ENCODE measurements at regions not wholly inside any gene's neighbourhood (a gene's known extent, or its start where the extent isn't known, plus 50 kb on each side); places are given as distances from the start of the nearest gene placed in this dataset.

- no peak for FAIRE-seq
Measured at GRCh38 chr3:162021206-162021605, 524.6 kb downstream of the OTOL1 start.

- FAIRE-seq: no peak
Measured at GRCh38 chr3:162022911-162023310, 526.3 kb downstream of the OTOL1 start.

- FAIRE-seq: no peak
Measured at GRCh38 chr3:162029736-162030135, 533.1 kb downstream of the OTOL1 start.

- no peak for FAIRE-seq
Measured at GRCh38 chr3:162034368-162034767, 537.8 kb downstream of the OTOL1 start.

GRCh38 chr3:162041622-162042021 lies 545.0 kb downstream of the OTOL1 start:
- FAIRE-seq: no peak

GRCh38 chr3:162052636-162053035 lies 556.0 kb downstream of the OTOL1 start:
- FAIRE-seq: no peak

GRCh38 chr3:162072656-162073164 lies 576.1 kb downstream of the OTOL1 start:
- no peak for FAIRE-seq

GRCh38 chr3:162073422-162073975 lies 576.9 kb downstream of the OTOL1 start:
- FAIRE-seq: no peak

GRCh38 chr3:162077108-162077507 lies 580.5 kb downstream of the OTOL1 start:
- no peak for FAIRE-seq

GRCh38 chr3:162082516-162082915 lies 585.9 kb downstream of the OTOL1 start:
- no peak for FAIRE-seq

- no peak for FAIRE-seq
Measured at GRCh38 chr3:162087361-162087760, 590.8 kb downstream of the OTOL1 start.

- FAIRE-seq: no peak
Measured at GRCh38 chr3:162092751-162093150, 596.1 kb downstream of the OTOL1 start.

- FAIRE-seq: no peak
Measured at GRCh38 chr3:162094301-162094700, 597.7 kb downstream of the OTOL1 start.

- FAIRE-seq: no peak
Measured at GRCh38 chr3:162096874-162097273, 600.3 kb downstream of the OTOL1 start.

GRCh38 chr3:162103808-162104207 lies 607.2 kb downstream of the OTOL1 start:
- no peak for FAIRE-seq

GRCh38 chr3:162111861-162112260 lies 615.3 kb downstream of the OTOL1 start:
- FAIRE-seq: no peak

GRCh38 chr3:162112719-162113118 lies 616.1 kb downstream of the OTOL1 start:
- FAIRE-seq: no peak

- FAIRE-seq: no peak
Measured at GRCh38 chr3:162117961-162118360, 621.4 kb downstream of the OTOL1 start.

GRCh38 chr3:162119651-162120050 lies 623.0 kb downstream of the OTOL1 start:
- no peak for FAIRE-seq

- no peak for FAIRE-seq
Measured at GRCh38 chr3:162122405-162122804, 625.8 kb downstream of the OTOL1 start.

- no peak for FAIRE-seq
Measured at GRCh38 chr3:162125790-162126189, 629.2 kb downstream of the OTOL1 start.

GRCh38 chr3:162130582-162130981 lies 634.0 kb downstream of the OTOL1 start:
- no peak for FAIRE-seq

GRCh38 chr3:162132981-162133380 lies 636.4 kb downstream of the OTOL1 start:
- FAIRE-seq: no peak

- no peak for FAIRE-seq
Measured at GRCh38 chr3:162134571-162134970, 638.0 kb downstream of the OTOL1 start.

- no peak for FAIRE-seq
Measured at GRCh38 chr3:162136136-162136535, 639.5 kb downstream of the OTOL1 start.
